K562 (cell line): ENCODE measurements at regions not wholly inside any gene's neighbourhood (a gene's known extent, or its start where the extent isn't known, plus 50 kb on each side); places are given as distances from the start of the nearest gene placed in this dataset.

ENCODE experiments used
- ATAC-seq: fragments of 200-7000 bp; cut with Tn5 transposase; 3 replicates; pipeline ENCODE4 v1.9.1; 2020; ENCODE audit warnings: moderate library complexity
- BruUV-seq: library from RNA; stranded (reverse); fragments of 400-500 nt; replicated peaks from 2 replicates; lab custom pipeline; 2021; lab: Mats Ljungman, UMichigan
- CTCF ChIA-PET: fragments of 300-600 bp; formaldehyde crosslinking; extraction: SDS; loops from one replicate; lab custom pipeline; 2021; ENCODE audit warnings: low intra/inter-chr PET ratio; lab: Yijun Ruan, JAX
- POLR2A ChIA-PET: fragments of 300-600, 350-650 bp; sonication (Branson Sonifier 250); formaldehyde crosslinking; extraction: SDS; loops from one replicate; lab custom pipeline; 2021; ENCODE audit warnings: antibody characterized with exemption, inconsistent platforms; lab: Yijun Ruan, JAX
- DNase-seq, 4 experiments: peaks; one replicate each; pipeline versions ENCODE4 v3.0.0 to v3.0.0-alpha.2; 2011 to 2018; ENCODE audit warnings: low spot score in 3 of 4, mixed read lengths in 3 of 4; ENCODE audit errors: extremely low read depth in 1 of 4
- FAIRE-seq: peaks from 2 replicates; lab custom pipeline; 2011; peaks lifted over from hg19 to GRCh38; lab: Jason Lieb, UNC
- H2AFZ ChIP-seq: 2 replicates; pipeline ENCODE4 v1.6.0; 2011; ENCODE audit warnings: low read depth, low read length, control low read depth, inconsistent platforms
- H3K27ac ChIP-seq: fragments of 200-600 bp; 3 replicates; pipeline ENCODE4 v1.8.0; 2011; ENCODE audit warnings: low read depth, mild to moderate bottlenecking, control low read depth, inconsistent platforms, low read length, moderate library complexity, mixed read lengths; ENCODE audit errors: extremely low read depth
- H3K27me3 ChIP-seq, 2 experiments: fragments of 300-600 bp in 1 of 2; 2 replicates in 1 of 2; 3 replicates in 1 of 2; pipeline versions ENCODE4 v1.6.0 to v1.8.0; 2011; ENCODE audit warnings: inconsistent platforms in 2 of 2, low read length in 2 of 2, mild to moderate bottlenecking in 1 of 2, mixed read lengths in 1 of 2, moderate library complexity in 1 of 2; ENCODE audit not compliant: control insufficient read depth in 2 of 2, insufficient read depth in 2 of 2
- H3K36me3 ChIP-seq: fragments of 300-600 bp; 3 replicates; pipeline ENCODE4 v1.8.0; 2011; ENCODE audit warnings: mild to moderate bottlenecking, low read length, inconsistent platforms; ENCODE audit not compliant: control insufficient read depth, insufficient read depth
- H3K4me1 ChIP-seq, 2 experiments: fragments of 200-600 bp in 1 of 2; replicated peaks in 1 of 2; 2 replicates in 1 of 2; 3 replicates in 1 of 2; pipeline versions ENCODE4 v1.5.1 to v1.8.0; 2011; ENCODE audit warnings: inconsistent platforms in 2 of 2, low read length in 2 of 2, mild to moderate bottlenecking in 1 of 2, mixed read lengths in 1 of 2, moderate library complexity in 1 of 2; ENCODE audit not compliant: control insufficient read depth in 2 of 2, insufficient read depth in 2 of 2
- H3K4me2 ChIP-seq: 2 replicates; pipeline ENCODE4 v1.6.1; 2011; ENCODE audit warnings: low read length, control low read depth, inconsistent platforms, mixed read lengths; ENCODE audit not compliant: insufficient read depth
- H3K4me3 ChIP-seq: fragments of 200-600 bp; sonication (generic), shearing (Covaris generic); 2 replicates; pipeline ENCODE4 v1.5.1; 2016; ENCODE audit warnings: control low read depth, inconsistent platforms
- H3K79me2 ChIP-seq: fragments of 200-600 bp; 3 replicates; pipeline ENCODE4 v1.8.0; 2011; ENCODE audit warnings: low read length, inconsistent platforms; ENCODE audit not compliant: control insufficient read depth, insufficient read depth
- H3K9ac ChIP-seq, 2 experiments: 2 replicates each; pipeline versions ENCODE4 v1.6.0 to v1.6.1; 2011; ENCODE audit warnings: low read depth in 2 of 2, low read length in 2 of 2, control low read depth in 1 of 2, inconsistent platforms in 1 of 2, mild to moderate bottlenecking in 1 of 2, mixed read lengths in 1 of 2; ENCODE audit not compliant: insufficient read depth in 1 of 2
- H3K9me1 ChIP-seq: one replicate; pipeline ENCODE4 v1.6.0; 2011; ENCODE audit warnings: inconsistent platforms, mild to moderate bottlenecking, low read length, moderate library complexity; ENCODE audit not compliant: control insufficient read depth, insufficient read depth
- H3K9me3 ChIP-seq: replicated peaks from 2 replicates; pipeline ENCODE4 v1.5.1; 2011; ENCODE audit warnings: low read depth, low read length, inconsistent platforms; ENCODE audit not compliant: control insufficient read depth, insufficient read depth
- H4K20me1 ChIP-seq: replicated peaks from 2 replicates; pipeline ENCODE4 v1.6.1; 2011; ENCODE audit warnings: low read length, inconsistent platforms, mixed read lengths; ENCODE audit not compliant: control insufficient read depth, insufficient read depth
- ARID2 ChIP-seq: fragments of 450-650 bp; IDR thresholded peaks from 2 replicates; pipeline ENCODE4 v1.6.1; 2017; ENCODE audit warnings: antibody characterized with exemption, mild to moderate bottlenecking
- L3MBTL2 ChIP-seq: fragments of 450-650 bp; IDR thresholded peaks from 2 replicates; pipeline ENCODE4 v1.6.1; 2016; ENCODE audit warnings: mild to moderate bottlenecking, moderate library complexity
- MNT ChIP-seq, 2 experiments: fragments of 450-650 bp; conservative IDR thresholded peaks; 2 replicates each; pipeline ENCODE4 v1.6.1; 2017; ENCODE audit warnings: mild to moderate bottlenecking in 2 of 2, moderate library complexity in 2 of 2
- NFIC ChIP-seq: fragments of 450-650 bp; IDR thresholded peaks from 2 replicates; pipeline ENCODE4 v1.6.1; 2017; ENCODE audit warnings: mild to moderate bottlenecking, inconsistent platforms
- PML ChIP-seq: IDR thresholded peaks from 2 replicates; pipeline ENCODE4 v1.6.1; 2012; ENCODE audit warnings: low read length, inconsistent platforms
- POLR3G ChIP-seq: IDR thresholded peaks from 2 replicates; pipeline ENCODE4 v1.6.1; 2011; ENCODE audit not compliant: insufficient read length, insufficient replicate concordance; ENCODE audit errors: extremely low read depth
- RB1 ChIP-seq: fragments of 450-650 bp; IDR thresholded peaks from 2 replicates; pipeline ENCODE4 v1.6.1; 2017; ENCODE audit warnings: low read depth, mild to moderate bottlenecking
- RBM14 ChIP-seq: fragments of 200-400 bp; formaldehyde crosslinking; IDR thresholded peaks from 2 replicates; pipeline ENCODE4 v1.6.1; 2018; ENCODE audit warnings: low read depth, mild to moderate bottlenecking, low read length, moderate library complexity, borderline replicate concordance; ENCODE audit not compliant: insufficient read depth
- RUNX1 ChIP-seq: sonication (generic); IDR thresholded peaks from 2 replicates; pipeline ENCODE4 v1.6.1; 2016; ENCODE audit warnings: antibody characterized with exemption, low read depth
- SRSF3 ChIP-seq: fragments of 200-400 bp; formaldehyde crosslinking; IDR thresholded peaks from 2 replicates; pipeline ENCODE4 v1.6.1; 2016; ENCODE audit warnings: mild to moderate bottlenecking, low read length, moderate library complexity; ENCODE audit not compliant: insufficient read depth
- TAF15 ChIP-seq: fragments of 200-400 bp; formaldehyde crosslinking; IDR thresholded peaks from 2 replicates; pipeline ENCODE4 v1.6.1; 2017; ENCODE audit warnings: mild to moderate bottlenecking, low read depth, low read length, moderate library complexity
- THAP12 ChIP-seq: fragments of 250-450 bp; sonication (Bioruptor Pico); IDR thresholded peaks from 2 replicates; pipeline ENCODE4 v1.9.0; 2021; ENCODE audit warnings: mild to moderate bottlenecking, inconsistent platforms
- ZBTB2 ChIP-seq: fragments of 450-650 bp; IDR thresholded peaks from 2 replicates; pipeline ENCODE4 v1.6.1; 2016; ENCODE audit warnings: antibody characterized with exemption
- ZFP1 ChIP-seq: fragments of 450-650 bp; formaldehyde crosslinking; IDR thresholded peaks from 2 replicates; pipeline ENCODE4 v1.4.0; 2020; ENCODE audit warnings: mild to moderate bottlenecking, mixed read lengths
- ZNF175 ChIP-seq: fragments of 200-800 bp; sonication (Bioruptor generic); IDR thresholded peaks from 2 replicates; pipeline ENCODE4 v1.6.1; 2016; ENCODE audit warnings: low read depth, mild to moderate bottlenecking, missing genetic modification characterization, missing compliant biosample characterization
- ZNF324 ChIP-seq: fragments of 250-450 bp; sonication (Bioruptor Pico); IDR thresholded peaks from 2 replicates; pipeline ENCODE4 v1.4.0; 2020; ENCODE audit warnings: mild to moderate bottlenecking
- ZNF696 ChIP-seq: fragments of 250-450 bp; sonication (Bioruptor Pico); conservative IDR thresholded peaks from 2 replicates; pipeline ENCODE4 v1.4.0; 2020; ENCODE audit warnings: mild to moderate bottlenecking, moderate library complexity
- WGBS: fragments of 100-300 bp; shearing (Covaris generic); methylation state at CpG from one replicate; pipeline ENCODE4 v1.1.6; 2016; ENCODE audit warnings: low coverage, mixed read lengths; ENCODE audit not compliant: insufficient coverage; ENCODE audit errors: missing lambda C conversion rate; 5-methylcytosine and 5-hydroxymethylcytosine counted together
- in situ Hi-C: fragments of 300-500 bp; cut with MboI; formaldehyde crosslinking; loops from 4 replicates; pipeline ENCODE4 v1.15.0; 2018; ENCODE audit warnings: inconsistent platforms, mixed read lengths
- intact Hi-C: fragments of 100-400 bp; cut with micrococcal nuclease; formaldehyde crosslinking; loops from 2 replicates; pipeline ENCODE4 v1.14.2; 2022

GRCh38 chr3:106514431-106514830, 645.6 kb upstream of the CBLB start:
- FAIRE-seq: no peak
- ATAC-seq: no peak
- H3K27me3 ChIP-seq: no peaks in the 10 kb centered on the region
- BruUV-seq: no TSS peak
- H3K4me1 ChIP-seq: no peaks in the 10 kb centered on the region
- H3K4me3 ChIP-seq: no peak overlapping the region
- no peak overlapping the region for H2AFZ ChIP-seq
- no peak overlapping the region for H3K9ac ChIP-seq
- no peak for DNase-seq
- POLR2A ChIA-PET: no interaction called here
- WGBS: 4% methylated on average over 4 of the region's 4 CpGs
- no peak for TF ChIP-seq POLR3G
- no peak for TF ChIP-seq RUNX1
- no peak for TF ChIP-seq ZFP1
- TF ChIP-seq RBM14: no peak
- no peak for TF ChIP-seq ZNF324
- TF ChIP-seq L3MBTL2: no peak
- TF ChIP-seq NFIC: no peak
- no peak for TF ChIP-seq RB1
- no peak for TF ChIP-seq THAP12 (CRISPR knock-in tag)
- TF ChIP-seq ZNF175 (CRISPR knock-in tag): no peak
- TF ChIP-seq TAF15: no peak
- TF ChIP-seq ZNF696 (CRISPR knock-in tag): no peak
- TF ChIP-seq PML: no peak
- TF ChIP-seq SRSF3: no peak
- no peak for TF ChIP-seq MNT (conservative IDR thresholded peaks at IDR 0.05)
- no peak for TF ChIP-seq ZBTB2
- TF ChIP-seq ARID2: no peak
- CTCF ChIA-PET: no interaction called here
- H3K79me2 ChIP-seq: no peaks in the 10 kb centered on the region
- in situ Hi-C loops: no loop called here
- H3K4me2 ChIP-seq: no peak overlapping the region
- no peaks in the 10 kb centered on the region for H3K36me3 ChIP-seq
- no peaks in the 10 kb centered on the region for H3K9me1 ChIP-seq
- H4K20me1 ChIP-seq: no peaks in the 10 kb centered on the region
- no peaks in the 10 kb centered on the region for H3K9me3 ChIP-seq
- intact Hi-C loops: no loop called here
- H3K27ac ChIP-seq: no peak overlapping the region
